ENCODE measurements at regions not wholly inside any gene's neighbourhood (a gene's known extent, or its start where the extent isn't known, plus 50 kb on each side); places are given as distances from the start of the nearest gene placed in this dataset.

GRCh38 chr20:4602297-4602631, 84.0 kb upstream of the PRNP start:
- H3K79me2 ChIP-seq (ENCODE audit: control insufficient read depth in 1 of 2, insufficient read depth in 2 of 2, low read length in 2 of 2): no peaks in the 10 kb centered on the region
- H4K91ac ChIP-seq (replicated peaks; ENCODE audit: insufficient read length, low read length): no peak overlapping the region
- WGBS, 2 experiments (ENCODE audit: extremely low coverage in 1 of 2, insufficient coverage in 1 of 2, insufficient read length in 1 of 2, insufficient replicate concordance in 2 of 2, low coverage in 1 of 2, low lambda C conversion rate in 2 of 2, missing lambda C conversion rate in 1 of 2): 69% methylated on average over 4 of the region's 4 CpGs; no CpG with 5 or more reads in 1 of the 2 experiments
- TF ChIP-seq CTCF (IDR thresholded peaks at IDR 0.05; ENCODE audit: control extremely low read depth in 1 of 3, insufficient read depth in 1 of 3, low read depth in 1 of 3, low read length in 3 of 3) (peak in 2 of 3 experiments; percentile 6 to 14; a peak in 1 of 4 replicates), EZH2 (IDR thresholded peaks at IDR 0.05; ENCODE audit: low read depth, low read length, severe bottlenecking) (no peak), RAD21 (IDR thresholded peaks at IDR 0.05 in 1 of 2, conservative IDR thresholded peaks at IDR 0.05 in 1 of 2; ENCODE audit: low read depth in 2 of 2, low read length in 2 of 2) (peak; percentile 12 to 37; a peak in 2 of 4 replicates)
- H2BK120ac ChIP-seq (replicated peaks; ENCODE audit: low read depth, low read length): no peak overlapping the region
- no peak overlapping the region for H3K56ac ChIP-seq (replicated peaks; ENCODE audit: insufficient read length, low read depth, low read length)
- H3K79me1 ChIP-seq (ENCODE audit: low read depth, low read length): no peaks in the 10 kb centered on the region
- FAIRE-seq (no peak), DNase-seq (ENCODE audit: low read depth in 1 of 2, low spot score in 2 of 2) (no peak)
- H3K14ac ChIP-seq (ENCODE audit: insufficient read length): no peak overlapping the region
- no peak overlapping the region for H2AK5ac ChIP-seq (ENCODE audit: low read depth, low read length)
- H3K23ac ChIP-seq (ENCODE audit: insufficient read length): no peak overlapping the region
- H3K27ac ChIP-seq (ENCODE audit: low read depth, low read length): no peak overlapping the region
- H3K27me3 ChIP-seq (replicated peaks in 1 of 4; ENCODE audit: control insufficient read depth in 3 of 4, extremely low read depth in 1 of 4, insufficient read depth in 3 of 4, low read length in 3 of 4): no peaks in the 10 kb centered on the region
- no peaks in the 10 kb centered on the region for H3K23me2 ChIP-seq (ENCODE audit: low read depth, low read length)
- no peak overlapping the region for H3K9ac ChIP-seq (replicated peaks in 1 of 4; ENCODE audit: extremely low read depth in 1 of 4, low read depth in 3 of 4, low read length in 3 of 4)
- POLR2A ChIA-PET (ENCODE audit: partially characterized antibody): no interaction called here
- no peak overlapping the region for H3K4me2 ChIP-seq (ENCODE audit: insufficient read depth in 1 of 2, low read depth in 2 of 2, low read length in 2 of 2)
- no peak overlapping the region for H3K18ac ChIP-seq (ENCODE audit: extremely low read depth, low read length)
- H3K4me1 ChIP-seq (replicated peaks in 1 of 4; ENCODE audit: control insufficient read depth in 3 of 4, insufficient read depth in 4 of 4, low read length in 3 of 4): no peaks in the 10 kb centered on the region
- peak overlapping the region; percentile 14; the same call in 1 of the 2 replicates for H4K8ac ChIP-seq (ENCODE audit: extremely low read depth, insufficient read depth, low read length)
- H2AFZ ChIP-seq (ENCODE audit: low read length): no peak overlapping the region
- CTCF ChIA-PET (ENCODE audit: partially characterized antibody): interaction anchor here (0.5 to 3.7 kb wide), 11 partner anchors 9 to 380 kb away, joined by 3 to 22 read pairs (median 4); partner anchors contain the start of gene PRND
- H3K4ac ChIP-seq (replicated peaks; ENCODE audit: insufficient read length, low read depth, low read length): no peak overlapping the region
- no peaks in the 10 kb centered on the region for H3K9me3 ChIP-seq (ENCODE audit: insufficient read depth in 2 of 2, low read depth in 1 of 2, low read length in 1 of 2)
- no peak overlapping the region for H3K4me3 ChIP-seq (ENCODE audit: extremely low read depth in 1 of 4, insufficient read depth in 2 of 4, low read depth in 3 of 4, low read length in 4 of 4)
- no peaks in the 10 kb centered on the region for H4K20me1 ChIP-seq (replicated peaks in 1 of 2; ENCODE audit: control insufficient read depth in 1 of 2, insufficient read depth in 2 of 2, low read length in 2 of 2)
- no peak overlapping the region for H4K5ac ChIP-seq (ENCODE audit: insufficient read length, low read depth, low read length)
- H2BK20ac ChIP-seq (ENCODE audit: low read length): no peak overlapping the region
- H2BK15ac ChIP-seq (ENCODE audit: low read length): no peak overlapping the region
- no peak overlapping the region for H2BK12ac ChIP-seq (ENCODE audit: low read depth, low read length)
- H3K36me3 ChIP-seq (ENCODE audit: control insufficient read depth in 2 of 4, insufficient read depth in 4 of 4, low read length in 3 of 4): no peaks in the 10 kb centered on the region
- H2BK5ac ChIP-seq (ENCODE audit: low read depth, low read length): no peak overlapping the region

Measured in H1 (cell line).